HG03060 (cell line): ENCODE measurements at regions not wholly inside any gene's neighbourhood (a gene's known extent, or its start where the extent isn't known, plus 50 kb on each side); places are given as distances from the start of the nearest gene placed in this dataset.
"Not testable (repeated sequence)": the region's sequence is repeated elsewhere in the genome, so short reads cannot be mapped to it uniquely, and the experiment has no call there.

Experiments used
- ATAC-seq: cut with Tn5 transposase; IDR thresholded peaks from one replicate; pipeline ENCODE4 v1.9.1; 2021; ENCODE audit warnings: low read depth, moderate number of reproducible peaks; ENCODE audit not compliant: unreplicated experiment

DNA sequence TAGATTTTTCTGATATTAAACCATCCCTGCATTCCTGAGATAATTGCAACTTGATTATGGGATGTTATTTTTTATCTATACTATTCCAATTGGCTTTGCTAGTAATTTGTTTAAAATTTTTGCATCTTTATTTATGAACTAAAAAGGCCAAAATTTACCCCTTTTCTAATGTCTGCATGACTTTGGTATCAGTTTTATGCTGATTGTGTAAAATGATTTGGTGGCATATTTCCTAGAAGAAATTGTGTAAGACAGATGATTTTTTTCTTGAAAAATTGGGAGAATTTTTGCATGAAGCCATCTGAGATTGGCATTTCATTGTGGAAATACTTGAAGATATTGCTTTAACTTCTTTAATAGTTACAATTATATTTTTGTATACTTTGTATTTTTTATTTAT, 183.8 kb upstream of the TBL1XR1 start:
- no peak for ATAC-seq

DNA sequence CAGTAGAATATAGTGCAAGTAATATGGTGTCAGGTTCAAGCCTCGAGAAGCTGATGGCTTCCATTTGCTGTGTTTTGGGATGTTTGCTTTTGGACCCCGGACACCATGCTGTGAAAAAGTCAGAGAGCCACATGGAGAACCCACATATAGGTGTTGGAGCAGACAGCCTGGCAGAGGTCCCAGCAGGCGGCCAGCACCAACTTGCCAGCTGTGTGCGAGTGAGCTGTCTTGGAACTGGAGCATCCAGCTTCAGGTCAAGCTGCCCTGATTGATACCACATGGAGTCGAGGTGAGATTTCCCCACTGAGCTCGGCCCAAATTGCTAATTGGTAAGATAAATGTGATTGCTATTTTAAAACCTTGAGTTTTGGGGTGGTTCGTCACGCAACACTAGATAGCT, 185.7 kb upstream of the TBL1XR1 start:
- ATAC-seq: no peak

DNA sequence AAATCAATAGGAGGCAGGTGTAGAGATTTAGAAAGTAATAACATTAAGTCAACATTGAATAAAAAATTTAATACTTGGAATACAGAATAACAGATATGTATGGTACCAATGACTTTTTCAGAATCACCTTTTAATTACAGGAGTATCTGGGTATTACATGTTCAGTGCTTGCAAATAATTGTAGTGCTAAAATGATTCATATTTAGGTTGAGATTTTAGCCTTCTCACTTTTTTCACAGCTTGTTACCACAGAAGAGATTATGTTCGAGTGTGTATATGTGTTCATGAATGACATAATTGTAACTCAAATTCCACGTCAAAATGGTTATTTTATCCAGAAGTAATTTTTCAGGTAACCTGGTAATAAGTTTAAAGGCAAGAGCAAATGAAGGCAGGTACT, 187.9 kb upstream of the TBL1XR1 start:
- no peak for ATAC-seq

DNA sequence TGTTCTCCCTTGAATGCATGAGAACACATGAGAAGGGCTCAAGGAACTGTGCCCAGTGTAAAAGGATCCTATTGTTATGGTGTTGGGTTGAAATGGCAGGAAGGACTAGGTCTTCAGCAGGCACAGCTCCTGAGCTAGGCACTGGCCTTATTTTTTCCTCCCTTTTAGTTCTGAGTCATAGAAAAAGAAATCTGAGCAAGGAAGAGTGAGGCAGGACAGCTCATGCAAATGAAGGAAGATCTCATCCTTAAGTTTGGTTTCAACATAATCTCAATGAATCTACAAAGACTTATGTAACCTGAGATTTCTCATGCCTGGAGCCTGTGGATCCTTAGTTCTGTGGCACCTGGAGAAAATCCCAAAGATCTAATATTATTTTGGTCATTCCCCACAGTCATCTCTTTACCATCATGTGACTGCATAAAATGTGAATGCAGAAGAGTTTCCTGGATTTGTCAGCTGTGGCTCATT, 188.6 kb upstream of the TBL1XR1 start:
- ATAC-seq: no peak

DNA sequence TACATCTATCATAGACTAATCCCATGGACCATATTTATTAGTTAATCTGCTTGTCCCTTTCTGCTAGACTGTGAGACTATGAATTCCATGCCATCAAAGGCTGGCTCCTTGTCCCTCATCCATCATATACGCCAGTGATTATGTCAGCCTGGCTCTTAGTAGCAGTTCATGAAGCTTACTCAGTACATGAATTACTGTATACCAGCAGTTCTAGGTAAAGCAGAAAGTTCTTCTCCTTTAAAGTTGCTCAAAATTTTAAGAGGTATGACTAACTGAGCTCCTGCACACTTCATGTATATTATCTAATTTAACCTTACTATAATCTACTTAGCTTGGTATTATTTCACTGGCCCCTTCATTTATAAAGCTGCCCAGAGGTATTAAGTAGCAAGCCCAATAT, 190.9 kb upstream of the TBL1XR1 start:
- no peak for ATAC-seq

DNA sequence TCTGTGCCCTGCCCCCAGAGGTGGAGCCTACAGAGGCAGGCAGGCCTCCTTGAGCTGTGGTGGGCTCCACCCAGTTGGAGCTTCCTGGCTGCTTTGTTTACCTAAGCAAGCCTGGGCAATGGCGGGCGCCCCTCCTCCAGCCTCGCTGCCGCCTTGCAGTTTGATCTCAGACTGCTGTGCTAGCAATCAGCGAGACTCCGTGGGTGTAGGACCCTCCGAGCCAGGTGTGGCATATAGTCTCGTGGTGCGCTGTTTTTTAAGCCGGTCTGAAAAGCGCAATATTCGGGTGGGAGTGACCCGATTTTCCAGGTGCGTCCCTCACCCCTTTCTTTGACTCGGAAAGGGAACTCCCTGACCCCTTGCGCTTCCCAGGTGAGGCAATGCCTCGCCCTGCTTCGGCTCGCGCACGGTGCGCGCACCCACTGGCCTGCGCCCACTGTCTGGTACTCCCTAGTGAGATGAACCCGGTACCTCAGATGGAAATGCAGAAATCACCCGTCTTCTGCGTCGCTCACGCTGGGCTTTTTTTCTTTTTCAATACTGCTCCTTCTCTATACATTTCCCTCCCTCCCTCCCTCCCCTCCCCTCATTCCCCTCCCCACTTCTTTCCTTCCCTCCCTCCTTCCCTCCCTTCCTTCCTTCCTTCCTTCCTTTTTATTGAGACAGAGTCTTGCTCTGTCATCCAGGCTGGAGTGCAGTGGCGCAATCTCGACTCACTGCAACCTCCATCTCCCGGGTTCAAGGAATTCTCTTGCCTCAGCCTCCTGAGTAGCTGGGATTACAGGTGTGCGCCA, 197.1 kb upstream of the TBL1XR1 start:
- ATAC-seq: not testable (repeated sequence)

DNA sequence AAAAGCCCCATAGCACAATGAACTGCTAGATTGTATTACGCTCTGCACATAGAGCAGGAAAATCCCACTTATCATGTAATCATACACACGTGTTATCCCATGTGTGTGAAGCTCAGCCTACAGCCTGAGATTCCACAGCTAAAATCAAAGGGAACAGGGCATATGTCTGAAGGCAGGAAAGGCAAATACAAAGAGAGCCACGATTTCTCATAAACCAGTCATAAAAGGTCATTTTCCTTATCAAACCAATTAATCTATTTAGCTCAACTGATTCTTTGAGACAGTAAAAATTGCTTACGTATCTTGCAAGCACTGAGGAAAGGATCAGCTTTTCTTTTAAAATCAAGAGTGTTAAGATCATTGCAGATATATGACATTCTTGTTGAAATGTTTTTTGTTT, 199.5 kb upstream of the TBL1XR1 start:
- no peak for ATAC-seq

DNA sequence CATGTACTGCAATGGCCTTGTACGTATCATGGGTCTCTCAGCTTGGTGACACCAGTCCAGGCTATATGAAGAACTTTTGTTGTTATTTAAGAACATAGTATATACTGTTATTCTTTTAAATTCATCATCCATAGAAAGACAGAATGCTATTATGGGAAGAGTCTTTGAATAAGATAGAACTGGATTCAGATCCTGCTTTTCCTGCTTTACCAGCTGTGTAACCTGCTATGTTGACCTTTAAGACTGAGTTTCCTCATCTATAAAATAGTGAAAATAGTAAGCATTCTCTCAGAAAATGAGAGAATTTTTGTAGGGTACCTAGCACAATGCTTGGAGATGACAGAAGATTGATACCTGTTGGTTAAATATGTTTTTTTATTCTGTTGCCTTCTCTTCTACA, 204.1 kb upstream of the TBL1XR1 start:
- ATAC-seq: no peak

DNA sequence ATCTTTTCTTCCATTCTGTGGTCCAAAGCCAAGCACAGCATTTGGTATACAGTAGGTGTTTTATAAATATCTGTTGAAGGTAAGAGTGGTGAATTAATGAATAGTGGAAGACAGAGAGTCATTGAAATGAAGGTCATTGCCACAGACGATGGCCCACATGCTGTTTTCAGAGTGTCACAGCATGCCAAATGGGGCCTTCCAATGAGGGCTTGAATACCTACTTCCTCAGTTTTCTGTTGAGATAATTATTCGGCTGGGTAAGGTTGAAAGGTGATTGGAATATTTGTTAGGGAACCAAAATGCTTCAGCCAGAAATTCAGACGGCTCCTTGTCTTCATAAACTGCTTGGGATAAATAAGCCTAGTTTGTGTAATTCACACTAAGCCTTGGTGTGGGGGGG, 205.3 kb upstream of the TBL1XR1 start:
- no peak for ATAC-seq

DNA sequence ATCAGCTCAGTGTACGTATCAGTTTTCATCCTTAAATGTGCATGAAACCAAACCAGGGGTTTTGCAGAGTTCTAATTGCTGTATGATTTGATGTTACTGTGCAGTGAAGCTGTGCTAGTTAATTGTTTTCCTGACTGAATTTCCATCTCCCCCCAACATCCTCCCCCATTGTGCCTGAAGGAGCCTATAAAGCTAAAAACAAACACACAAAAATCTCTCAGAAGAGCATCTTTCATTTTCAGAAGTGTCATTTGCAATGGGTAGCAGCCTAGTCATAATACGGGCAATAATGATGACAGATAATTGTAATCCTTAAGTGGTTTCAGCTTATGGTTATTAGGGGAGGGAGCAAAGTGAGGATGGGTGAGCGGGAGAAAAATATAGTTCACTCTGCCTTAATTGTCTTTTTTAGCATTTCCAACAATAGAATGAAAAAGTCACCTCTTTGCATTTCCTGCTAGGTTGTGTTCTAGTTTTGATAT, 207.9 kb upstream of the TBL1XR1 start:
- no peak for ATAC-seq

DNA sequence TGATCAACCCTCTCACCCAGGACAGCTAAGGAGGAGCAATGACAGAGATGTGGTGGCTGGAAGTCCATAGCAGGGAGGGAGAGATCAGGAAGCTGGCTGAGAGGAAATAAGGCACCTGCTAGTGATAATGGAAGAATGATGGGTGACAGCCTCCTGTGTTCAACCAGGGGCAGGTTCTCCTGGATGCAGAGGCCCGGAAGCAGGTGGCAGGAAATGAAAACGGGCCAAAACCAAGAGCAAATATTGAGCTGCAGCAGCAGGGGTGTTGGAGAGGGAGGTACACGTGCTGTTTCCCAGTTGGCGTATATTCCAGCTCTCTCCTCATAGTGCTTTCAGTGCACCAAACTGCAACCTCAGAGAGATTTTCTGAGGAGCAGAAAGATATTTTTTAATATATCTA, 213.4 kb upstream of the TBL1XR1 start:
- ATAC-seq: no peak

DNA sequence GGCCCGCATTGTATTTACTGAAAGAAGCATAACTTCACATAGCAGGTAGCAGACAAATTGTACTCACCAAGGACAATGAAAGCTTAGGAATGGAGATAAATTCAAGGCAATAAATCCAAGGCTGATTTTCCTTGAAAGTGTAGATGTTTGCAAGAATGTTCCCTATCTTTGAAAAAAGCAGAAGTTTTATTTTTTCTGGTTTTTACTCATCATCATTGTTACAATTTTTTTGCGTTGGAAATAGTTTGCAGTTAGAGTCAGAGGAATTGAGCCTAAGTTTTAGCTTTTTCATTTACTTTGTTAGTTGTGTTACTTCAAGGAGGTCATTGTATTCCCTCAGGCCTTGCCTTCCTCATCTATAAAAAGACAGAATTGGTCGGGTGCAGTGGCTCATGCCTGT, 213.9 kb upstream of the TBL1XR1 start:
- ATAC-seq: no peak

DNA sequence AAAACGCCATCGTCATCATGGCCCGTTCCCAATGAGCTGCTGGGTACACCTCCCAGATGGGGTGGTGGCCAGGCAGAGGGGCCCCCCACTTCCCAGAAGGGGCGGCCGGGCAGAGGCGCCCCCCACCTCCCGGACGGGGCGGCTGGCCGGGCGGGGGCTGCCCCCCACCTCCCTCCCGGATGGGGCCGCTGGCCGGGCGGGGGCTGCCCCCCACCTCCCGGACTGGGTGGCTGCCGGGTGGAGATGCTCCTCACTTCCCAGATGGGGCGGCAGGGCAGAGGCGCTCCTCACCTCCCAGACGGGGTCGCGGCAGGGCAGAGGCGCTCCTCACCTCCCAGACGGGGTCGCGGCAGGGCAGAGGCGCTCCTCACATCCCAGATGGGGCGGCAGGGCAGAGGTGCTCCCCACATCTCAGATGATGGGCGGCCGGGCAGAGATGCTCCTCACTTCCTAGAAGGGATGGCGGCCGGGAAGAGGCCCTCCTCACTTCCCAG, 215.4 kb upstream of the TBL1XR1 start:
- not testable (repeated sequence) for ATAC-seq

DNA sequence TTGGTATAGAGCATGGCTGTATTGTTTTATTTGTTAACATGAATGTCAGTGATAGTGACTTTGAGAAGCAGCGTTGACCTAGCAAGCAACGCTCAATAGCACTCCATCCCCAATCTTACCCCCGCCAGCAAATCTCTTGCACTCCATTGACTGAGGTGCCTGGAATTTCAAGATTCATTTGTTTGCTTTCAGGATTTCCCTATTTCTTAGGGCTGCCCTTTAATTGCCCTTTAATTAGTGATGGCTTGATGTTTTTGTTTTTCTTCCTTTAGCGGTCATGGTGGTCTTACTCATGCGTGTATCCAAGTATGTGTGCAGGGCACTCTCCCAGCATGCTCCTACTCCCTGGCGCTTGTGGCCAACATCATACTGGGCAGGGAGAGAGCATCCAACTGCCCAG, 216.8 kb upstream of the TBL1XR1 start:
- no peak for ATAC-seq

DNA sequence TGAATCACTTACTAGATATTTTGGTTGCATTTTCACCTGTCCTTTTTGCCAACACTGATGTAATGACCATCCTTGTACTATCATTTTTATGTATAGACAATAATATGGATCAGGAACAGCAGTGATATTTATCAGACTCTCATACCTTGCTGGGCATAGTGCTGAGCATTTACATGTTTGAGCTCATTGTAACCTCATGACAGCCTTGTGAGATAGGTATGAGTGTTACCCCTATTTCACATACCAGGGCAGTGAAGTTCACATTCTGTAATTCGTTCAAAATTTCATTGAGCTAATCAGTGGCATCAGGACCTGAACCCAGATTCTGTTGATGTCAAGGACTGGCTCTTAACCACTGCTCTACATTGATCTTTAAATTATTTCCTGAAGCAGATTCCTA, 221.5 kb upstream of the TBL1XR1 start:
- ATAC-seq: no peak

DNA sequence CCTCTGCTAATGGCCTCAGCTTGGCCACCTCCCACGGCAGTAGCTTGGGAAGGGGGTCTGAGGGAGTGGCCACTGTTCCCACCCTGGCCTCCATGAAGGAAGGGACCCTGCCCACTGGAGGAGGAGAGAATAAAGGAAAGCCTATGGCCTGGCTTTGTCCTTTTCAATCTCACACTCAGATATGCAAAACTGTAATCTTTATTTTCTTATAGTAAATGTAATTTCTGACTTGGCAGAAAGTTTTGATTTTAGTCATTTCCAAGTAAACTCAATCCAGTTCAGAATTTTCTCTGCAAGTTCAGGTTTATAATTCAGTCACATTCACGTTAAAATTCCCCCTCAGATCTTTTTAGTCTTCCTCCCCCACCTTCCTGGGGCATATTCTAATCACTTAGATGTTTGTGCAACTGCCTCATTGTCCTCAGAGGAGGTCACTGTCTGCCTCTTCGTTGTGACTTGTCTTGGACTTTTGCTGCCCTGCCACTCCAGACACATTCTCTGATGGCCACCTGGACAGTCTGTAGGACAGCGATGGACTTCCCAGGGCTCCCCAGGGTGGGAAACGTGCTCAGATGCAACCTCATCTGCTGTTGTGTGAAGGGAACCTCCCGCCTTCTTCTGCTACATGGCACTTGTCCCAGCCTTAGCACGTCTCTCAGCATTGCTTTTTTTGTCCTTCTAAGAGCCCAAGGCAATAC, 222.8 kb upstream of the TBL1XR1 start:
- no peak for ATAC-seq

DNA sequence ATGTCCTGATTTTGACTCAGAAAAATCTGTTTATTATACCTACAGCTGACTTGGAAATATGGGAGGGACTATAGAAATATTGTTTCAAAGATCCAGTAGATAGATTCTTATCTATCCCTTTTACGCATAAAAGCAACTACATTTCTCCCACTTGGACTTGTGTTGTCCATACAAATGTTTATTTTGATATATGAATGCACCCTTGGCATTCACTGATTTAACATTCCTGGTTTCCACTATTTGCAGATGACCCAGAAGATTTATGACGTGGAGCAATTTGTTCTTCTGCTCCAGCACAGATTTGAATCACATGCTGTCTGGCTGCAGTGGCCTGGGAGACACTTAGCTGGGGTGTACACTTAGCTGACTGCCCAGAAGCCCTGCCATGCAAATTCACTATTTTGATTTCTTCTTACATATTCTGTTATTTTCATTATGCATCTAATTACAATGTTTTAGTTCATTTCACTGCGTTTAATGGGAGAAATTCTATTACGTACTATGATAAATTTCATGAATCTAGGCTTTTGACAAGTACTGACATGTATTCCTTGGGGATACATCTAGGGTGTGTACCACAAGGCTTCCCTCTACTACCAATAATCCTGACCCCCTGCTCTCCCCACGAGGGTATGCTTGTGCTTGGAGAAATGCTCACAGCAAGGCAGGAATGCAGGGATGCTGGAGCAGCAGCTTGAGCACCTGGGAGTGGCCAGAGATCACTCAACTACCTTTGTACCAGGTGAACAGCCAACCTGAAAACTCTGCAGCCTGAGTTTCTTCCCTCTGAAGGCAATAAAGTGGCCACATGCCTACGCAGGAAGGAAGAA, 223.6 kb upstream of the TBL1XR1 start:
- no peak for ATAC-seq

DNA sequence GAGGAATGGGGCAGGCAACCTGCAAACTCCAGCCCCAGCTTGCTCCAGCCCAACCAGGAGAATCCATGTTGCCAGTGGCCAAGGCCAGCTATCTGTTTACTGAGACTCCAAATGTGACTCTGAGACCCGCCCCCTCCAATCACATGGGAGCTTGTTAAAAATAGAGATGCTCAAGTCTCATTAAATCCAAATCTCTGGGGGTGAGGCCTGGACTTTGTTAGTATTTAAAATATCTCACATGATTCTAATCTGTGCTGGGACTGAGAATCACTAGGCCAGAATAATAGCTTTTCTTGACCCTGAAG, 224.2 kb upstream of the TBL1XR1 start:
- no peak for ATAC-seq

DNA sequence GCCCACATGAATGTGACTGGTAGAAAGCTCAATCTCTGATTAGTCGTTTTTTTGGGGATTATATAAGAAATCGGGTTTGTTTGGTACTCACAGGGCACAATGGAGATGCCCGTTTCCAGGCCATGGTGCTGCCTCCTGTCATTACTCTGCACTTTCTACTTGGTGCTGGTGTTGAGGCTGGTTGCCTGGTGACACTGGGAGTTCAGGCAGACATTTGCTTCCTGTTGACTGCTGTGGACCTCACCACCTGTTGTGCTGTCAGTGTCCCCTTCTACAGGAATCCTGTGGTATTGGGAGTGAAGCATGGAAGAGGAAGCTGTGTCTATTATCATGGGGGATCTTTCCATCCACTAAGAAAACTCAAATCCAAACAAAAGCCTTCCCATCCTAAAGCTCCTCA, 227.2 kb upstream of the TBL1XR1 start:
- no peak for ATAC-seq

DNA sequence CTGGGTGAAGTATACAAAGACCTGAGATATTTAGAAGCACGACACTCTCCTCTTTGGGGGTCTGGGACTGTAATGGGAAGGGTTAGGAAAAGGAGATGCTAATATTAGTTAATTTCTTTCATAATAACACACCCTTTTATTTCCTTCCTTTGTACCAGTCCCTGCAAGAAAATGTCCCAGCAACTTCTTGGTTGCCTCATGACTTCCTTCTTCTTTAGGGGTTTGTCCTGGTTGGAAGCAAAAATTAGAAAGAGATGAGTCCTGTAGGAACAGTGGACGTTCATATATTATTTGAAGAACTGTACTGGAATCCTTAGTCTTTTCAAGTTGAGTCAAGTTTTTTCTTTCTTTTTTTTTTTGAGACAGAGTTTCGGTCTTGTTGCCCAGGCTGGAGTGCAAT, 227.8 kb upstream of the TBL1XR1 start:
- ATAC-seq: no peak
